H9 (cell line): ENCODE measurements at regions not wholly inside any gene's neighbourhood (a gene's known extent, or its start where the extent isn't known, plus 50 kb on each side); places are given as distances from the start of the nearest gene placed in this dataset.

ENCODE experiments used
- DNase-seq: peaks from one replicate; pipeline ENCODE4 v3.0.0-alpha.2; 2017
- H2AFZ ChIP-seq: one replicate; pipeline ENCODE4 v1.6.1; 2013; ENCODE audit warnings: mild to moderate bottlenecking, low read length, control low read depth, moderate library complexity
- H2AK5ac ChIP-seq: 2 replicates; pipeline ENCODE4 v1.6.1; 2013; ENCODE audit warnings: low read length, control low read depth, mixed read lengths; ENCODE audit not compliant: insufficient read length
- H2BK120ac ChIP-seq: one replicate; pipeline ENCODE4 v1.6.1; 2013; ENCODE audit warnings: low read depth, mild to moderate bottlenecking, low read length, control low read depth, inconsistent platforms; ENCODE audit not compliant: poor library complexity, severe bottlenecking
- H2BK12ac ChIP-seq: 2 replicates; pipeline ENCODE4 v1.6.1; 2013; ENCODE audit warnings: low read length, control low read depth, mixed read lengths, low read depth; ENCODE audit not compliant: insufficient read length
- H2BK15ac ChIP-seq: 2 replicates; pipeline ENCODE4 v1.6.1; 2013; ENCODE audit warnings: low read depth, low read length, control low read depth
- H2BK20ac ChIP-seq: one replicate; pipeline ENCODE4 v1.6.1; 2013; ENCODE audit warnings: low read depth, mild to moderate bottlenecking, low read length, control low read depth, inconsistent platforms; ENCODE audit not compliant: poor library complexity, severe bottlenecking
- H2BK5ac ChIP-seq: 2 replicates; pipeline ENCODE4 v1.6.1; 2013; ENCODE audit warnings: low read length, control low read depth, mixed read lengths; ENCODE audit not compliant: insufficient read length
- H3K14ac ChIP-seq: 2 replicates; pipeline ENCODE4 v1.6.1; 2013; ENCODE audit warnings: low read length, control low read depth; ENCODE audit not compliant: insufficient read depth
- H3K18ac ChIP-seq: 2 replicates; pipeline ENCODE4 v1.6.1; 2013; ENCODE audit warnings: low read depth, mild to moderate bottlenecking, mixed read lengths, low read length, control low read depth; ENCODE audit not compliant: insufficient read length
- H3K23ac ChIP-seq: 2 replicates; pipeline ENCODE4 v1.6.1; 2013; ENCODE audit warnings: low read length, control low read depth, mixed read lengths, low read depth; ENCODE audit not compliant: insufficient read length
- H3K23me2 ChIP-seq: 2 replicates; pipeline ENCODE4 v1.6.1; 2013; ENCODE audit warnings: low read depth, mild to moderate bottlenecking, mixed read lengths, low read length, control low read depth; ENCODE audit not compliant: insufficient read length, poor library complexity, severe bottlenecking
- H3K27ac ChIP-seq: 2 replicates; pipeline ENCODE4 v1.5.1; 2013; ENCODE audit warnings: low read length, control low read depth, mixed read lengths, low read depth; ENCODE audit not compliant: insufficient read length
- H3K27me3 ChIP-seq: 2 replicates; pipeline ENCODE4 v1.6.1; 2013; ENCODE audit warnings: low read length, control low read depth, inconsistent platforms; ENCODE audit not compliant: insufficient read depth
- H3K4ac ChIP-seq: 2 replicates; pipeline ENCODE4 v1.6.1; 2013; ENCODE audit warnings: low read depth, mild to moderate bottlenecking, control low read depth, inconsistent platforms, low read length, moderate library complexity
- H3K4me1 ChIP-seq: 2 replicates; pipeline ENCODE4 v1.6.1; 2013; ENCODE audit warnings: low read length, control low read depth, inconsistent platforms; ENCODE audit not compliant: insufficient read depth
- H3K4me2 ChIP-seq: 2 replicates; pipeline ENCODE4 v1.6.1; 2013; ENCODE audit warnings: low read length, control low read depth, mixed read lengths; ENCODE audit not compliant: insufficient read length, insufficient read depth
- H3K56ac ChIP-seq: 2 replicates; pipeline ENCODE4 v1.6.1; 2013; ENCODE audit warnings: low read depth, mild to moderate bottlenecking, mixed read lengths, low read length, control low read depth; ENCODE audit not compliant: insufficient read length
- H3K79me1 ChIP-seq: 2 replicates; pipeline ENCODE4 v1.6.1; 2013; ENCODE audit warnings: low read depth, mild to moderate bottlenecking, moderate library complexity, low read length, control low read depth, inconsistent platforms; ENCODE audit not compliant: insufficient read depth, poor library complexity, severe bottlenecking
- H3K79me2 ChIP-seq: 2 replicates; pipeline ENCODE4 v1.6.1; 2013; ENCODE audit warnings: low read length, control low read depth, inconsistent platforms; ENCODE audit not compliant: insufficient read depth
- H3K9ac ChIP-seq: 2 replicates; pipeline ENCODE4 v1.6.1; 2013; ENCODE audit warnings: low read length, control low read depth, mixed read lengths; ENCODE audit not compliant: insufficient read length; ENCODE audit errors: extremely low read depth
- H3K9me3 ChIP-seq: one replicate; pipeline ENCODE4 v1.6.1; 2013; ENCODE audit warnings: low read depth, low read length, inconsistent platforms; ENCODE audit not compliant: control insufficient read depth
- H3T11ph ChIP-seq: one replicate; pipeline ENCODE4 v1.6.1; 2013; ENCODE audit warnings: mild to moderate bottlenecking, low read length, control low read depth, inconsistent platforms
- H4K20me1 ChIP-seq: one replicate; pipeline ENCODE4 v1.6.1; 2013; ENCODE audit not compliant: control insufficient read depth, insufficient read length, insufficient read depth
- H4K5ac ChIP-seq: 2 replicates; pipeline ENCODE4 v1.6.1; 2013; ENCODE audit warnings: low read depth, mild to moderate bottlenecking, mixed read lengths, low read length, control low read depth; ENCODE audit not compliant: insufficient read length
- H4K8ac ChIP-seq: replicated peaks from 2 replicates; pipeline ENCODE4 v1.6.1; 2013; ENCODE audit warnings: low read length, control low read depth, mixed read lengths, low read depth; ENCODE audit not compliant: insufficient read length
- H4K91ac ChIP-seq: 2 replicates; pipeline ENCODE4 v1.6.1; 2013; ENCODE audit warnings: low read depth, mild to moderate bottlenecking, moderate library complexity, mixed read lengths, low read length, control low read depth; ENCODE audit not compliant: insufficient read length
- H3K27ac Mint-ChIP-seq, 3 experiments: 2 replicates in 2 of 3; 3 replicates in 1 of 3; pipeline ENCODE4 v1.8.0; 2020 to 2021; ENCODE audit warnings: mixed read lengths in 3 of 3, mild to moderate bottlenecking in 1 of 3, moderate library complexity in 1 of 3
- H3K27me3 Mint-ChIP-seq: 2 replicates; pipeline ENCODE4 v1.8.0; 2021; ENCODE audit warnings: low read depth, mild to moderate bottlenecking, moderate library complexity, mixed read lengths
- H3K36me3 Mint-ChIP-seq, 3 experiments: 2 replicates in 2 of 3; 3 replicates in 1 of 3; pipeline ENCODE4 v1.8.0; 2020 to 2021; ENCODE audit warnings: low read depth in 3 of 3, mixed read lengths in 3 of 3; ENCODE audit not compliant: insufficient read depth in 1 of 3
- H3K4me1 Mint-ChIP-seq, 2 experiments: 2 replicates each; pipeline ENCODE4 v1.8.0; 2020; ENCODE audit warnings: mixed read lengths in 2 of 2
- H3K4me3 Mint-ChIP-seq, 2 experiments: 2 replicates in 1 of 2; 3 replicates in 1 of 2; pipeline ENCODE4 v1.8.0; 2020 to 2021; ENCODE audit warnings: mild to moderate bottlenecking in 2 of 2, mixed read lengths in 2 of 2, moderate library complexity in 1 of 2
- H3K9me3 Mint-ChIP-seq, 2 experiments: 2 replicates in 1 of 2; 3 replicates in 1 of 2; pipeline ENCODE4 v1.8.0; 2020; ENCODE audit warnings: mild to moderate bottlenecking in 2 of 2, mixed read lengths in 2 of 2, moderate library complexity in 1 of 2
- WGBS: extraction: QIAGEN DNeasy Blood & Tissue Kit; methylation state at CpG from one replicate; pipeline ENCODE4 v1.1.7; 2013; ENCODE audit warnings: missing lambda C conversion rate, low lambda C conversion rate, mixed read lengths; ENCODE audit not compliant: insufficient read length; ENCODE audit errors: extremely low coverage; 5-methylcytosine and 5-hydroxymethylcytosine counted together
- TF ChIP-seq, protein P1 (sequence below): fragments of 200-600 bp; sonication (generic); conservative IDR thresholded peaks from 3 replicates; pipeline ENCODE4 v1.8.0; 2021; ENCODE audit warnings: antibody characterized with exemption, mild to moderate bottlenecking

DNA sequence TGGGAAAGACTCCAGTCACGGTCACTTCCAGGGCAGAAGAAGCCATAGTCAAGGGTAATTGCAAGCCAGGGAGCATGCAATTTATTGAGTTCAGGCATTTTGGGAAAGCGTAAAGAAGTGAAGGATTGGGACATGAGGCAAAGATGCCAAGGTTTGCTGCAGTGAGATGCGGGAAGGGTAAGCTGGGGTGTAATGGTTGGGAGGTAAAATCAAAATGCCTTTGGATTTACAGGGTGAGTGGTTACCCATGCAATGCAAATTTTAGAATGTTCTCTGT is 167.5 kb downstream of the BRMS1L start:
- no peak overlapping the region for H2BK12ac ChIP-seq
- no peak overlapping the region for H4K91ac ChIP-seq
- Mint-ChIP-seq H3K27ac (no peak overlapping the region; a peak in 1 of 7 replicates), H3K36me3 (no peaks in the 10 kb centered on the region), H3K27me3 (no peaks in the 10 kb centered on the region), H3K9me3 (no peaks in the 10 kb centered on the region; a peak in 1 of 5 replicates), H3K4me3 (no peak overlapping the region), H3K4me1 (peaks cover 25 to 27% of the 10 kb centered on the region in 2 experiments)
- H3K4me2 ChIP-seq = no peak overlapping the region
- H2AFZ ChIP-seq = no peak overlapping the region
- H3K9me3 ChIP-seq = no peaks in the 10 kb centered on the region
- no peaks in the 10 kb centered on the region for H3K23me2 ChIP-seq
- no peak overlapping the region for H3K27ac ChIP-seq
- no peaks in the 10 kb centered on the region for H3K27me3 ChIP-seq
- no peak overlapping the region for H3K9ac ChIP-seq
- H2AK5ac ChIP-seq = no peak overlapping the region
- no peak overlapping the region for H3T11ph ChIP-seq
- no peak overlapping the region for H3K56ac ChIP-seq
- H2BK20ac ChIP-seq = no peak overlapping the region
- H2BK5ac ChIP-seq = no peak overlapping the region
- peaks cover 13% of the 10 kb centered on the region; the same call in 1 of the 2 replicates for H3K4me1 ChIP-seq
- H3K4ac ChIP-seq = no peak overlapping the region
- no peak for DNase-seq
- no peak overlapping the region for H4K5ac ChIP-seq
- WGBS = no CpG with 5 or more reads among the region's 3 CpGs
- H4K8ac ChIP-seq = no peak overlapping the region
- H2BK120ac ChIP-seq = no peak overlapping the region
- H3K79me2 ChIP-seq = no peaks in the 10 kb centered on the region
- no peak overlapping the region for H3K18ac ChIP-seq
- no peaks in the 10 kb centered on the region for H3K79me1 ChIP-seq
- no peak overlapping the region for H3K14ac ChIP-seq
- no peaks in the 10 kb centered on the region for H4K20me1 ChIP-seq
- TF ChIP-seq, protein P1, sequence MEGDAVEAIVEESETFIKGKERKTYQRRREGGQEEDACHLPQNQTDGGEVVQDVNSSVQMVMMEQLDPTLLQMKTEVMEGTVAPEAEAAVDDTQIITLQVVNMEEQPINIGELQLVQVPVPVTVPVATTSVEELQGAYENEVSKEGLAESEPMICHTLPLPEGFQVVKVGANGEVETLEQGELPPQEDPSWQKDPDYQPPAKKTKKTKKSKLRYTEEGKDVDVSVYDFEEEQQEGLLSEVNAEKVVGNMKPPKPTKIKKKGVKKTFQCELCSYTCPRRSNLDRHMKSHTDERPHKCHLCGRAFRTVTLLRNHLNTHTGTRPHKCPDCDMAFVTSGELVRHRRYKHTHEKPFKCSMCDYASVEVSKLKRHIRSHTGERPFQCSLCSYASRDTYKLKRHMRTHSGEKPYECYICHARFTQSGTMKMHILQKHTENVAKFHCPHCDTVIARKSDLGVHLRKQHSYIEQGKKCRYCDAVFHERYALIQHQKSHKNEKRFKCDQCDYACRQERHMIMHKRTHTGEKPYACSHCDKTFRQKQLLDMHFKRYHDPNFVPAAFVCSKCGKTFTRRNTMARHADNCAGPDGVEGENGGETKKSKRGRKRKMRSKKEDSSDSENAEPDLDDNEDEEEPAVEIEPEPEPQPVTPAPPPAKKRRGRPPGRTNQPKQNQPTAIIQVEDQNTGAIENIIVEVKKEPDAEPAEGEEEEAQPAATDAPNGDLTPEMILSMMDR = no peak
- no peak overlapping the region for H3K23ac ChIP-seq
- H2BK15ac ChIP-seq = no peak overlapping the region
